NCI-H446 treated with DMSO at 0.1 percent for 48 hours (cell line): ENCODE measurements at regions not wholly inside any gene's neighbourhood (a gene's known extent, or its start where the extent isn't known, plus 50 kb on each side); places are given as distances from the start of the nearest gene placed in this dataset.
"Not testable (repeated sequence)": the region's sequence is repeated elsewhere in the genome, so short reads cannot be mapped to it uniquely, and the experiment has no call there.

Experiments used
- DNase-seq: peaks from one replicate; lab custom pipeline; 2025; lab: John Stamatoyannopoulos, UW

DNA sequence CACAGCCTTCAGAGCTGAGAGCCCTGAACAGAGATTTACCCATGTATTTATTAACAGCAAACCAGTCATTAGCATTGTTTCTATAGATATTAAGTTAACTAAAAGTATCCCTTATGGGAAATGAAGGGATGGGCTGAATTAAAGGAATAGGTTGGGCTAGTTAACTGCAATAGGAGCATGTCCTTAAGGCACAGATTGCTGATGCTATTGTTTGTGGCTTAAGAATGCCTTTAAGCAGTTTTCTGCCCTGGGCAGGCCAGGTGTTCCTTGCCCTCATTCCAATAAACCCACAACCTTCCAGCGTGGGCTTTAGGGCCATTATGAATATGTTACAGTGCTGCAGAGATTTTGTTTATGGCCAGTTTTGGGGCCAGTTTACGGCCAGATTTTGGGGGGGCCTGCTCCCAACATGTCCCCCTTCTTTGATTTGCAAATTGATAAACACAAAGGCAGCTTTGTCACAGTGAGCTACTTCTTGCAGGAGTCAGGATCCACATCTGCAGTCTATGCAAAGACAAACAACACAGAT, 61.2 kb upstream of the FMNL2 start:
- DNase-seq: not testable (repeated sequence)

DNA sequence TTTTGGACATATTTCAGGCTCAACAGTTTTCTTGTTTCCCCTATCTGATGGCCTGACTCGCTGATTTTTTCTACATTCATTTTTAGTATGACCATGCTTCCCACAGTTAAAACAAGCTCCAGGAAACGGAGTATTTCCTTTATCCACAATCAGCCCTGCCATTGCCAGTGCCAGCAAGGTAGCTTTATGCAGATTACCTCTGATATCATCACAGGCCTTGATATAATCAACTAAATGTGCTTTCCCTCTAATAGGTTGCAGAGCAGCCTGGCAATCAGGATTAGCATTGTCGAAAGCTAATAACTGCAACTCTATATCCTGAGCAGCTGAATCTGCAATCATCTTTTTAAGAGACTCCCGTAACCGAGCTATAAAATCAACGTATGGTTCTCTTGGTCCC, 57.1 kb upstream of the FMNL2 start:
- not testable (repeated sequence) for DNase-seq

DNA sequence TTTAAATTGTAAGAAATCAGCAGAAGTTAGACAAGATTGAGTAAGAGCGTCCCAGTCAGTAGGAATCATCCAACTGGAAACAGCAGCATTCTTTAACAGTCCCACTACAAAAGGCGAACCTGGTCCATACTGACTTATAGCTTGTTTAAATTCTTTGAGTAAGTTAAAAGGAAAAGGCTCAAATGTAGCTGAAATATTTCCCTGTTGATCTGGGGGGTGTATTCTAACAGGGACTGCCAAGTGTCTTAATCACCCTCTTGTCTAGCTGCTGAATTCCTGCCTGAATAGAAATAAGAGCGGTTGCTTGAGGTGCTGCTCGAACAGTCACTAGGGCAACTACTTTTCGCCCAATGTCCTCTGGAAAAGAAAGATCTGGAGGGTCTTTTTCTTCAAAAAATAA, 56.4 kb upstream of the FMNL2 start:
- no peak for DNase-seq

DNA sequence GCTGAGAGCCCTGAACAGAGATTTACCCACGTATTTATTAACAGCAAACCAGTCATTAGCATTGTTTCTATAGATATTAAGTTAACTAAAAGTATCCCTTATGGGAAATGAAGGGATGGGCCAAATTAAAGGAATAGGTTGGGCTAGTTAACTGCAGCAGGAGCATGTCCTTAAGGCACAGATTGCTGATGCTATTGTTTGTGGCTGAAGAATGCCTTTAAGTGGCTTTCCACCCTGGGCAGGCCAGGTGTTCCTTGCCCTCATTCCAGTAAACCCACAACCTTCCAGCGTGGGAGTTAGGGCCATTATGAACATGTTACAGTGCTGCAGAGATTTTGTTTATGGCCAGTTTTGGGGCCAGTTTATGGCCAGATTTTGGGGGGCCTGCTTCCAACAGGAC, 55.6 kb upstream of the FMNL2 start:
- DNase-seq: not testable (repeated sequence)

GRCh38 chr2:152280780-152281179, 54.2 kb upstream of the FMNL2 start:
- DNase-seq: no peak

DNA sequence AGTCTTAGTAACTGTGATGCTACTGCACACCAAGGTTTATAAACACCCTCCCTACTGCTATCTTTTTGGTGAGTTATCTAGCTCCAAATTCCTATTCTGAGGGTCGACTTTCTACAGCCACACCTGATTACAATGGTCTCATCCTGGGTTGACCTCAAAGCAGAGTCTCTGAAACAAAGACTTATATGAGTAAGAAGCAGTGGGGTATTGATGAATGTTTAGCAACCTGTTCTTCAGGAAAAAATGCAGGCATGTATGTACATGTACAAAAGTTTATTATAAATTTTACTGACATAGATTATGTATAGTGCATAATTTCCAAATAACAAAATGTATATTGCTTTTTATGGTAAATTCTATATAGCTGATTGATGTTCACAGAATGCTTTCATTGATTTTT, 51.6 kb upstream of the FMNL2 start:
- no peak for DNase-seq

DNA sequence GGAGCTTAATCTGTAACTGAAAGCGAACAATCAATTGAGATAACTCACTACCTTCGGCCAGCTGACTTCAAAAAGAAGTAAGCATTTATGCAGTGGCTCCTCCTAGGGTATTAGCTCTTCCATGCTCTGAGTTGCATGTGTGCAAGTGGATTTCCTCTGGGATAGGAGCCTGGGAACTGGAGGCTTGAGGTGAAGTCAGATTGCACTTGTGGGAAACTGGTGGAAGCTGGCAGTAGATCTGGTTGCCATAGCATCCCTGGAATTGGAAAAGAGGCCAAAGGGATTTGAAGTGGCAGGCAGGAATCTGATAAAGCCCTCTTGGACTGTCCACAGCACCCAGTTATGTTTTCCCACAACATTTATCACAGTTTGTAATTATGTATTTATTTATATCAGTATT, 50.6 kb upstream of the FMNL2 start:
- DNase-seq: no peak
